B cell (primary cell): ENCODE measurements at regions not wholly inside any gene's neighbourhood (a gene's known extent, or its start where the extent isn't known, plus 50 kb on each side); places are given as distances from the start of the nearest gene placed in this dataset.
A peak's percentile ranks its signal among the peaks of the same experiment; 100 is the strongest.

Experiments used
- ATAC-seq: fragments of 200-7000 bp; cut with Tn5 transposase; one replicate; pipeline ENCODE4 v1.10.0; 2021; ENCODE audit warnings: low read depth, mild to moderate bottlenecking, moderate number of reproducible peaks, moderate library complexity
- CTCF ChIA-PET: fragments of 350-600 bp; sonication (Branson Sonifier 250); formaldehyde crosslinking; loops from one replicate; lab custom pipeline; 2021; ENCODE audit warnings: antibody characterized with exemption, inconsistent platforms; lab: Charles Lee
- POLR2A ChIA-PET: fragments of 350-600 bp; sonication (Branson Sonifier 250); formaldehyde crosslinking; loops from one replicate; lab custom pipeline; 2021; ENCODE audit warnings: antibody characterized with exemption; lab: Charles Lee
- DNase-seq: peaks from one replicate; pipeline ENCODE4 v3.0.0; 2013
- H2AFZ ChIP-seq: 2 replicates; pipeline ENCODE4 v1.6.1; 2012; ENCODE audit warnings: mild to moderate bottlenecking, low read depth, low read length; ENCODE audit not compliant: insufficient read depth, poor library complexity, severe bottlenecking
- H3K27ac ChIP-seq, 2 donors: 1 replicate in 1 of 2; 2 replicates in 1 of 2; pipeline ENCODE4 v1.5.1; 2012 to 2013; ENCODE audit warnings: low read length in 2 of 2, mild to moderate bottlenecking in 2 of 2, moderate library complexity in 1 of 2
- H3K27me3 ChIP-seq, 4 experiments: fragments of 200-600 bp in 1 of 4; sonication (generic) in 1 of 4; replicated peaks in 1 of 4; 1 replicate in 2 of 4; 2 replicates in 2 of 4; pipeline versions ENCODE4 v1.6.1 to v1.7.0; 2013 to 2016; ENCODE audit warnings: low read length in 3 of 4, mild to moderate bottlenecking in 2 of 4, mixed read lengths in 1 of 4, moderate library complexity in 1 of 4; ENCODE audit not compliant: insufficient read depth in 4 of 4, control insufficient read depth in 3 of 4; ENCODE audit errors: control extremely low read depth in 1 of 4
- H3K36me3 ChIP-seq, 2 experiments: replicated peaks in 1 of 2; 1 replicate in 1 of 2; 2 replicates in 1 of 2; pipeline versions ENCODE4 v1.6.1 to v1.7.1; 2013; ENCODE audit warnings: low read length in 1 of 2; ENCODE audit not compliant: insufficient read depth in 2 of 2, control insufficient read depth in 1 of 2; ENCODE audit errors: control extremely low read depth in 1 of 2, extremely low read depth in 1 of 2
- H3K4me1 ChIP-seq, 2 donors: fragments of 200-600 bp in 1 of 2; sonication (generic) in 1 of 2; 1 replicate in 1 of 2; 2 replicates in 1 of 2; pipeline versions ENCODE4 v1.5.1 to v1.6.1; 2013 to 2017; ENCODE audit warnings: low read length in 2 of 2; ENCODE audit not compliant: control insufficient read depth in 2 of 2, insufficient read depth in 2 of 2
- H3K4me2 ChIP-seq: replicated peaks from 2 replicates; pipeline ENCODE3; 2012; ENCODE audit warnings: mild to moderate bottlenecking, low read depth, low read length; ENCODE audit not compliant: poor library complexity, severe bottlenecking
- H3K4me3 ChIP-seq, 5 experiments: fragments of 200-600 bp in 1 of 5; sonication (generic) in 1 of 5; 1 replicate in 3 of 5; 2 replicates in 2 of 5; pipeline versions ENCODE4 v1.5.1 to v1.7.0; 2011 to 2016; ENCODE audit warnings: low read length in 4 of 5, mild to moderate bottlenecking in 4 of 5, low read depth in 2 of 5, control low read depth in 1 of 5, moderate library complexity in 1 of 5; ENCODE audit not compliant: insufficient read depth in 1 of 5; ENCODE audit errors: control extremely low read depth in 1 of 5, extremely low read depth in 1 of 5
- H3K79me2 ChIP-seq: fragments of 200-600 bp; sonication (generic); one replicate; pipeline ENCODE4 v1.6.0; 2016; ENCODE audit warnings: low read length; ENCODE audit not compliant: control insufficient read depth, insufficient read depth
- H3K9ac ChIP-seq: fragments of 200-600 bp; sonication (generic); 2 replicates; pipeline ENCODE4 v1.6.1; 2017; ENCODE audit warnings: mild to moderate bottlenecking, low read length, moderate library complexity
- H3K9me3 ChIP-seq, 3 donors: one replicate each; pipeline versions ENCODE4 v1.6.1 to v1.7.1; 2013; ENCODE audit warnings: low read length in 2 of 3; ENCODE audit not compliant: control insufficient read depth in 2 of 3, insufficient read depth in 1 of 3; ENCODE audit errors: control extremely low read depth in 1 of 3
- H4K20me1 ChIP-seq: 2 replicates; pipeline ENCODE4 v1.6.0; 2012; ENCODE audit warnings: mild to moderate bottlenecking, low read length; ENCODE audit not compliant: insufficient read depth, control insufficient read depth, poor library complexity, severe bottlenecking
- H3K27ac Mint-ChIP-seq: one replicate; pipeline ENCODE4 v1.8.0; 2021; ENCODE audit warnings: mixed read lengths
- H3K27me3 Mint-ChIP-seq: one replicate; pipeline ENCODE4 v1.8.0; 2021; ENCODE audit warnings: mixed read lengths
- H3K4me1 Mint-ChIP-seq: one replicate; pipeline ENCODE4 v1.8.0; 2021; ENCODE audit warnings: mixed read lengths
- H3K4me3 Mint-ChIP-seq: one replicate; pipeline ENCODE4 v1.8.0; 2021; ENCODE audit warnings: mixed read lengths
- H3K9me3 Mint-ChIP-seq: one replicate; pipeline ENCODE4 v1.8.0; 2022; ENCODE audit warnings: mixed read lengths; ENCODE audit not compliant: insufficient read depth
- EZH2 ChIP-seq: IDR thresholded peaks from 2 replicates; pipeline ENCODE4 v1.6.1; 2012; ENCODE audit warnings: borderline replicate concordance, low read depth, mild to moderate bottlenecking, moderate library complexity, low read length; ENCODE audit not compliant: insufficient read depth, poor library complexity, severe bottlenecking
- WGBS: methylation state at CpG from one replicate; pipeline ENCODE4 v1.1.5; 2013; ENCODE audit warnings: missing lambda C conversion rate; ENCODE audit not compliant: insufficient coverage; 5-methylcytosine and 5-hydroxymethylcytosine counted together
- intact Hi-C: fragments of 100-400 bp; cut with micrococcal nuclease; formaldehyde crosslinking; loops from one replicate; pipeline ENCODE4 v1.10.0; 2022
- TF ChIP-seq, protein P1 (sequence below): fragments of 200-600 bp; IDR thresholded peaks from one replicate; pipeline ENCODE4 v1.8.0; 2022; ENCODE audit warnings: antibody characterized with exemption, mild to moderate bottlenecking

DNA sequence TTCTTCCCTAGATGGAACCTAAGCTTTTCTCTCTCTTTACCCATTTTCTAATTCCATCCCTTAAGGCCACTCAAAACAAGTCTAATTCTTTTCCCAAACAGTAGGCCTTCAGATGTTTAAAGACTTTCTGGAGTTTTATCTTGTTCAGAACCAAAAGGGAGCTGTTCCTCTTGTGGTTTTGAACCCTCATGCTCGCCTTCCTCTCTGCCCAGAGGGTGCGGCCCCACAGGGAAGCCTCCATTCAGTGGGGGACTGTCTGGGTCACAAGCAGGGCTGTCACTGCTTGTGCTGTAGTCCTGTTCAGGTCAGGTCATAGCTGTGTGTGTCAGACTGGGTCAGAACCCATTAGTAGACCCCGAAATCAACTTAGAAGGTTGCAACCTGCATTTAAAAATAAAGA is 56.5 kb downstream of the TET3 start:
- Histone ChIP-seq H3K36me3 (peaks cover 0 to 7% of the 10 kb centered on the region in 2 experiments), H3K27ac (no peak overlapping the region), H3K4me3 (no peak overlapping the region), H3K4me1 (peaks cover 58 to 59% of the 10 kb centered on the region in 2 donors), H3K9me3 (no peaks in the 10 kb centered on the region), H3K4me2 (peak overlapping the region; percentile 42), H3K27me3 (no peaks in the 10 kb centered on the region), H2AFZ (no peak overlapping the region), H4K20me1 (peaks cover 76% of the 10 kb centered on the region), H3K79me2 (peaks cover 95% of the 10 kb centered on the region), H3K9ac (no peak overlapping the region)
- ChIA-PET POLR2A (interaction anchor here (0.7 to 1.2 kb wide), 2 partner anchors 9 to 94 kb away, joined by 3 read pairs; no protein-coding TSS in a partner anchor), CTCF (interaction anchor here (0.6 to 1.9 kb wide), 4 partner anchors 9 to 133 kb away, joined by 3 to 8 read pairs (median 3); no protein-coding TSS in a partner anchor)
- Mint-ChIP-seq H3K4me1 (peaks cover 76% of the 10 kb centered on the region), H3K9me3 (no peaks in the 10 kb centered on the region), H3K27me3 (no peaks in the 10 kb centered on the region), H3K27ac (peak overlapping the region; percentile 67), H3K4me3 (no peak overlapping the region)
- intact Hi-C loops, result no loop called here
- WGBS, result 12% methylated on average over 2 of the region's 3 CpGs
- DNase-seq, result no peak
- no peak for ATAC-seq
- TF ChIP-seq EZH2, result no peak
- TF ChIP-seq, protein P1, sequence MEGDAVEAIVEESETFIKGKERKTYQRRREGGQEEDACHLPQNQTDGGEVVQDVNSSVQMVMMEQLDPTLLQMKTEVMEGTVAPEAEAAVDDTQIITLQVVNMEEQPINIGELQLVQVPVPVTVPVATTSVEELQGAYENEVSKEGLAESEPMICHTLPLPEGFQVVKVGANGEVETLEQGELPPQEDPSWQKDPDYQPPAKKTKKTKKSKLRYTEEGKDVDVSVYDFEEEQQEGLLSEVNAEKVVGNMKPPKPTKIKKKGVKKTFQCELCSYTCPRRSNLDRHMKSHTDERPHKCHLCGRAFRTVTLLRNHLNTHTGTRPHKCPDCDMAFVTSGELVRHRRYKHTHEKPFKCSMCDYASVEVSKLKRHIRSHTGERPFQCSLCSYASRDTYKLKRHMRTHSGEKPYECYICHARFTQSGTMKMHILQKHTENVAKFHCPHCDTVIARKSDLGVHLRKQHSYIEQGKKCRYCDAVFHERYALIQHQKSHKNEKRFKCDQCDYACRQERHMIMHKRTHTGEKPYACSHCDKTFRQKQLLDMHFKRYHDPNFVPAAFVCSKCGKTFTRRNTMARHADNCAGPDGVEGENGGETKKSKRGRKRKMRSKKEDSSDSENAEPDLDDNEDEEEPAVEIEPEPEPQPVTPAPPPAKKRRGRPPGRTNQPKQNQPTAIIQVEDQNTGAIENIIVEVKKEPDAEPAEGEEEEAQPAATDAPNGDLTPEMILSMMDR, result no peak

DNA sequence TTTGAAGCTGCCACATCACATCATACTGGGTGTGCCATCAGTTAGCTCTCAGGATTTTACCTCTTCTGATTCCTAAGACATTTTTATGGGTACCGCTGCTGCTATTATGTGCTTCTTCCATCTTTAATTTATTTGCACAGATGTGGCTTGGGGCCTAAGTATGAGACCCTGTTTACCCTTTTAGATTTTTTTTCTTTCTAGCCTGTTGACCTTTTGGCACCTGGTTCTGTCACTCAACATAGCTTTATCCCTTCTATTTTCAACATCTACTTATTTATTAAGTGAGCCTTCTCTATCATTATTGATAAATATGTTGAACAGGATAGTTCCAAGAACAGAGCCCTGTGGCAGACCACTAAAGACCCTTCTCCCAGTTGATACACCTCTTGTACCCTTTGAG is 57.0 kb downstream of the TET3 start:
- H3K9ac ChIP-seq, result no peak overlapping the region
- Mint-ChIP-seq H3K27ac (no peak overlapping the region), H3K27me3 (no peaks in the 10 kb centered on the region), H3K4me3 (no peak overlapping the region), H3K4me1 (peaks cover 70% of the 10 kb centered on the region), H3K9me3 (no peaks in the 10 kb centered on the region)
- no peak overlapping the region for H3K27ac ChIP-seq
- no peaks in the 10 kb centered on the region for H3K27me3 ChIP-seq
- no peak for DNase-seq
- H3K4me3 ChIP-seq, result no peak overlapping the region
- CTCF ChIA-PET, result interaction anchor here (0.8 to 1.9 kb wide), 4 partner anchors 9 to 134 kb away, joined by 3 to 8 read pairs (median 3); no protein-coding TSS in a partner anchor
- no peak overlapping the region for H2AFZ ChIP-seq
- no peak for ATAC-seq
- no peak overlapping the region for H3K4me2 ChIP-seq
- H3K4me1 ChIP-seq, result peaks cover 52 to 54% of the 10 kb centered on the region in 2 donors
- POLR2A ChIA-PET, result interaction anchor here (1.2 kb wide), 1 partner anchor 9 kb away, joined by 3 read pairs; no protein-coding TSS in a partner anchor
- intact Hi-C loops, result no loop called here
- no CpG with 5 or more reads among the region's 1 CpG for WGBS
- no peaks in the 10 kb centered on the region for H3K9me3 ChIP-seq
- TF ChIP-seq EZH2, result no peak
- TF ChIP-seq, protein P1, result no peak
- peaks cover 79% of the 10 kb centered on the region for H4K20me1 ChIP-seq
- H3K36me3 ChIP-seq, result peaks cover 0 to 12% of the 10 kb centered on the region in 2 experiments
- H3K79me2 ChIP-seq, result peaks cover 96% of the 10 kb centered on the region
